ENCODE measurements at regions not wholly inside any gene's neighbourhood (a gene's known extent, or its start where the extent isn't known, plus 50 kb on each side); places are given as distances from the start of the nearest gene placed in this dataset.

DNA sequence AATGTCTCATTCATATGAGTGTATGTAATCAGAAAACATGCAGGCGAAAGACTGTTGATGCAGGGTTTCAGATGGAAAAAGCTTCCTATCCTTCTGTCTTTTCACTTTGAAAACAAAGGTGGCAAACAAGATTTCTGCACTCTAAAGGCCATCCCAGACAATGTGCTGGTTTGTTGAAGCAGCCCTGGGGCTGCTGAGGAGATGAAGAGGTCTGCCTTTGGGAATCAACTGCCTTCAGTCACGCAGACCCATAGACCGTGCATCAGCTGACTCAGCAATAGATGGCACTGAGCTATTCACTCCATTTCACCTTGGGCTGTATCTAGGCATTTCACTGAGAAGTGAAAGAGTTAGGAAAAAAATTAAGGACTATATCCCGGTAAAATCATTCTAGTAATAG is 60.5 kb upstream of the C5orf46 start:
- Histone ChIP-seq H3K4me2 (ENCODE audit: low read length) (no peak overlapping the region), H3K9me3 (ENCODE audit: low read length) (no peaks in the 10 kb centered on the region), H2AFZ (ENCODE audit: low read length) (no peak overlapping the region), H3K9me2 (replicated peaks; ENCODE audit: low read length) (no peaks in the 10 kb centered on the region), H3K9ac (ENCODE audit: low read length) (no peak overlapping the region), H3K27ac (ENCODE audit: low read length) (no peak overlapping the region), H3K4me1 (ENCODE audit: insufficient read depth, low read length) (no peaks in the 10 kb centered on the region), H3K36me3 (ENCODE audit: low read depth, low read length) (no peaks in the 10 kb centered on the region), H3K79me2 (ENCODE audit: low read length) (no peaks in the 10 kb centered on the region), H4K20me1 (ENCODE audit: low read length) (no peaks in the 10 kb centered on the region), H3K27me3 (ENCODE audit: low read length) (no peaks in the 10 kb centered on the region), H3F3A (ENCODE audit: low read length, unreplicated experiment) (no peaks in the 10 kb centered on the region), H3K4me3 (ENCODE audit: low read length) (no peak overlapping the region)
- intact Hi-C loops (cut with micrococcal nuclease): no loop called here
- TF ChIP-seq, protein P1, sequence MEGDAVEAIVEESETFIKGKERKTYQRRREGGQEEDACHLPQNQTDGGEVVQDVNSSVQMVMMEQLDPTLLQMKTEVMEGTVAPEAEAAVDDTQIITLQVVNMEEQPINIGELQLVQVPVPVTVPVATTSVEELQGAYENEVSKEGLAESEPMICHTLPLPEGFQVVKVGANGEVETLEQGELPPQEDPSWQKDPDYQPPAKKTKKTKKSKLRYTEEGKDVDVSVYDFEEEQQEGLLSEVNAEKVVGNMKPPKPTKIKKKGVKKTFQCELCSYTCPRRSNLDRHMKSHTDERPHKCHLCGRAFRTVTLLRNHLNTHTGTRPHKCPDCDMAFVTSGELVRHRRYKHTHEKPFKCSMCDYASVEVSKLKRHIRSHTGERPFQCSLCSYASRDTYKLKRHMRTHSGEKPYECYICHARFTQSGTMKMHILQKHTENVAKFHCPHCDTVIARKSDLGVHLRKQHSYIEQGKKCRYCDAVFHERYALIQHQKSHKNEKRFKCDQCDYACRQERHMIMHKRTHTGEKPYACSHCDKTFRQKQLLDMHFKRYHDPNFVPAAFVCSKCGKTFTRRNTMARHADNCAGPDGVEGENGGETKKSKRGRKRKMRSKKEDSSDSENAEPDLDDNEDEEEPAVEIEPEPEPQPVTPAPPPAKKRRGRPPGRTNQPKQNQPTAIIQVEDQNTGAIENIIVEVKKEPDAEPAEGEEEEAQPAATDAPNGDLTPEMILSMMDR (conservative IDR thresholded peaks at IDR 0.05; ENCODE audit: low read depth, low read length): no peak
- TF ChIP-seq EZH2 (IDR thresholded peaks at IDR 0.05; ENCODE audit: low read length, unreplicated experiment): no peak
- no peak for TF ChIP-seq EZH2phosphoT487 (IDR thresholded peaks at IDR 0.05; ENCODE audit: borderline replicate concordance, low read length)
- CTCF ChIA-PET: no interaction called here
- POLR2A ChIA-PET (ENCODE audit: unreplicated experiment): no interaction called here
- ATAC-seq: no peak
- DNase-seq: no peak
- BruUV-seq (replicated peaks): no TSS peak

- Histone ChIP-seq H3K36me3 (ENCODE audit: low read depth, low read length) (no peaks in the 10 kb centered on the region), H3K79me2 (ENCODE audit: low read length) (no peaks in the 10 kb centered on the region), H3K4me3 (ENCODE audit: low read length) (no peak overlapping the region), H3K9me3 (ENCODE audit: low read length) (no peaks in the 10 kb centered on the region), H3K4me1 (ENCODE audit: insufficient read depth, low read length) (no peaks in the 10 kb centered on the region), H3K9me2 (replicated peaks; ENCODE audit: low read length) (no peaks in the 10 kb centered on the region), H3K4me2 (ENCODE audit: low read length) (no peak overlapping the region), H3K27ac (ENCODE audit: low read length) (no peak overlapping the region), H3K27me3 (ENCODE audit: low read length) (no peaks in the 10 kb centered on the region), H2AFZ (ENCODE audit: low read length) (no peak overlapping the region), H3F3A (ENCODE audit: low read length, unreplicated experiment) (no peaks in the 10 kb centered on the region), H3K9ac (ENCODE audit: low read length) (no peak overlapping the region), H4K20me1 (ENCODE audit: low read length) (no peaks in the 10 kb centered on the region)
- CTCF ChIA-PET: no interaction called here
- TF ChIP-seq, protein P1 (conservative IDR thresholded peaks at IDR 0.05; ENCODE audit: low read depth, low read length): no peak
- TF ChIP-seq EZH2 (IDR thresholded peaks at IDR 0.05; ENCODE audit: low read length, unreplicated experiment) (no peak), EZH2phosphoT487 (IDR thresholded peaks at IDR 0.05; ENCODE audit: borderline replicate concordance, low read length) (no peak)
- ATAC-seq (no peak), DNase-seq (no peak)
- no TSS peak for BruUV-seq (replicated peaks)
- POLR2A ChIA-PET (ENCODE audit: unreplicated experiment): no interaction called here
- intact Hi-C loops (cut with micrococcal nuclease): no loop called here
These were observed 60.0 kb upstream of the C5orf46 start for GRCh38 chr5:147966326-147966725.

DNA sequence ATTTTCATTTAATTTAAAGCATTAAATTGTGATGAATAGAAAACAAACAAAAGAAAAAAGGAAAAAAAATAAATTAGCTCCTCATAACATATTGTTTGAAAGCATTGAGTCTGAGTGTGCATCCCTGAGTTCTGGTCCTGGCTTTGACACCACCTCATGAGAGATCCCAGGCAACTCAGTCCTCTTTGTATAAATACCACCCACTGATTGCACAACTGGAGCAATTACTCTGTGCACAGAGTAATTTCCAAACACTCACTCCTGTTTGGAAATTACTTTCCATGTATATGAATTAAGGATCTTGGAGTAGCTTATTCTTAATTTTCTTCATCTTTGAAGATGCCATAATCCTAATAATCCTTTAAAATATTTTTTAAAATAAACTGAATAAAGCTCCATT is 59.4 kb upstream of the C5orf46 start:
- Histone ChIP-seq H3K4me2 (ENCODE audit: low read length) (no peak overlapping the region), H4K20me1 (ENCODE audit: low read length) (no peaks in the 10 kb centered on the region), H3K79me2 (ENCODE audit: low read length) (no peaks in the 10 kb centered on the region), H3K4me3 (ENCODE audit: low read length) (no peak overlapping the region), H3F3A (ENCODE audit: low read length, unreplicated experiment) (no peaks in the 10 kb centered on the region), H3K27me3 (ENCODE audit: low read length) (no peaks in the 10 kb centered on the region), H3K27ac (ENCODE audit: low read length) (no peak overlapping the region), H3K9me2 (replicated peaks; ENCODE audit: low read length) (no peaks in the 10 kb centered on the region), H3K9me3 (ENCODE audit: low read length) (no peaks in the 10 kb centered on the region), H3K36me3 (ENCODE audit: low read depth, low read length) (no peaks in the 10 kb centered on the region), H2AFZ (ENCODE audit: low read length) (no peak overlapping the region), H3K9ac (ENCODE audit: low read length) (no peak overlapping the region), H3K4me1 (ENCODE audit: insufficient read depth, low read length) (no peaks in the 10 kb centered on the region)
- TF ChIP-seq, protein P1 (conservative IDR thresholded peaks at IDR 0.05; ENCODE audit: low read depth, low read length): no peak
- TF ChIP-seq EZH2 (IDR thresholded peaks at IDR 0.05; ENCODE audit: low read length, unreplicated experiment): no peak
- ChIA-PET POLR2A (ENCODE audit: unreplicated experiment) (no interaction called here), CTCF (no interaction called here)
- BruUV-seq (replicated peaks): no TSS peak
- ATAC-seq (no peak), DNase-seq (no peak)
- intact Hi-C loops (cut with micrococcal nuclease): no loop called here
